A549 (cell line): ENCODE measurements at regions not wholly inside any gene's neighbourhood (a gene's known extent, or its start where the extent isn't known, plus 50 kb on each side); places are given as distances from the start of the nearest gene placed in this dataset.

Experiments
- BHLHE40 ChIP-seq: IDR thresholded peaks from 2 replicates; pipeline ENCODE4 v1.6.1; 2012; ENCODE audit warnings: low read depth, low read length, inconsistent platforms
- CTCF ChIP-seq: fragments of >200 bp; sonication (Bioruptor Twin); formaldehyde crosslinking; IDR thresholded peaks from 3 replicates; pipeline ENCODE4 v1.5.1; 2016
- EP300 ChIP-seq, 2 experiments: fragments of >200 bp; sonication (Bioruptor Twin); formaldehyde crosslinking; IDR thresholded peaks; 2 replicates in 1 of 2; 3 replicates in 1 of 2; pipeline ENCODE4 v1.6.1; 2016 to 2017
- FOSB ChIP-seq: fragments of 250-450 bp; sonication (Bioruptor Pico); IDR thresholded peaks from 2 replicates; pipeline ENCODE4 v1.5.0; 2020; ENCODE audit warnings: mild to moderate bottlenecking, moderate library complexity
- HOXA7 ChIP-seq: fragments of 250-450 bp; sonication (Bioruptor Pico); IDR thresholded peaks from 2 replicates; pipeline ENCODE4 v1.5.0; 2020; ENCODE audit warnings: mild to moderate bottlenecking, moderate library complexity
- KDM5A ChIP-seq: fragments of 200-600 bp; sonication (generic); IDR thresholded peaks from 2 replicates; pipeline ENCODE4 v1.6.1; 2016; ENCODE audit warnings: antibody characterized with exemption, mild to moderate bottlenecking
- MAX ChIP-seq: IDR thresholded peaks from 2 replicates; pipeline ENCODE4 v1.6.1; 2012
- NR3C1 ChIP-seq: fragments of >200 bp; sonication (Bioruptor Twin); formaldehyde crosslinking; IDR thresholded peaks from 3 replicates; pipeline ENCODE4 v1.6.1; 2017
- POLR2AphosphoS2 ChIP-seq: conservative IDR thresholded peaks from 2 replicates; pipeline ENCODE4 v1.6.1; 2012; ENCODE audit warnings: low read length, improper control_type of control experiment, inconsistent platforms
- RCOR1 ChIP-seq: fragments of 150-350 bp; IDR thresholded peaks from 2 replicates; pipeline ENCODE4 v1.6.1; 2014; ENCODE audit warnings: antibody characterized with exemption, low read length, low read depth
- TF ChIP-seq, protein P1 (sequence below): fragments of >200 bp; sonication (Bioruptor Twin); formaldehyde crosslinking; IDR thresholded peaks from 2 replicates; pipeline ENCODE4 v1.6.1; 2016
- TF ChIP-seq, protein P2 (sequence below): fragments of 250-450 bp; sonication (Bioruptor Pico); IDR thresholded peaks from 2 replicates; pipeline ENCODE4 v1.5.0; 2021; ENCODE audit warnings: mild to moderate bottlenecking, moderate library complexity, borderline replicate concordance

DNA sequence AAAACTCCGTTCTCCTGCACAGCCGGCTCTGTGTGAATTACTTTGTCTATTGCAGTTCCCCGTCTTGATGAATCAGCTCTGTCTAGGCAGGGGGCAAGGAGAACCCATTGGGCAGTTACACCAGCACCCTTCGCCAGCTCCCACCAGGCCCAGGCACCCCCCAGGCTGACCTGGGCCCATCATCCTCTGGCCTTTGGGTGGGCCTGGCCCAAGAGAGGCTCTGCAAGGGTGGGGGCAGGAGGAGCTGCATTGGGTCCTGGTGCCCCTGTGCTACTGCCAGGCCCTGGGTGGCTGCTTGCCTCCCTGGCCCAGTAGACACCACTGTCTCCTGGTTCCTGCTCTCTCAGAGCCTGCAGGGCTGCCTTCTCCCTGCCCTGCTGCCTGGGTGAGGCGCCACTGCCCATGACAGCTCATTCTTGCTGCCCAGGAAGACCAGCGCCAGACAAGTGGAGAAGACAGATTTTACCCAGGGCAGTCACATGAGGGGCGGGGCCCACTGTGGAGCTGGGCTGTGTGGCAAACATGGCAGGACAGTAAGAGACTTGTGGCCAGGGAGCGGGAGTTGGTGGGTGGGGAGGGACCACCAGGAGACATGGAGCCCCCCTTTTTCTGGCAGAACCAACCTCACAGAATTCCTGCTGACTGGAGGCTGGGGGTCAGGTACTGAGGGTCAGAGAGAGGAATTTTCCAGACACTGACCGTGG, 67.2 kb downstream of the MRPL36 start:
- TF ChIP-seq RCOR1 = no peak
- TF ChIP-seq, protein P1, sequence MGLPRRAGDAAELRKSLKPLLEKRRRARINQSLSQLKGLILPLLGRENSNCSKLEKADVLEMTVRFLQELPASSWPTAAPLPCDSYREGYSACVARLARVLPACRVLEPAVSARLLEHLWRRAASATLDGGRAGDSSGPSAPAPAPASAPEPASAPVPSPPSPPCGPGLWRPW = no peak
- TF ChIP-seq MAX = no peak
- TF ChIP-seq CTCF = no peak
- no peak for TF ChIP-seq NR3C1
- TF ChIP-seq, protein P2, sequence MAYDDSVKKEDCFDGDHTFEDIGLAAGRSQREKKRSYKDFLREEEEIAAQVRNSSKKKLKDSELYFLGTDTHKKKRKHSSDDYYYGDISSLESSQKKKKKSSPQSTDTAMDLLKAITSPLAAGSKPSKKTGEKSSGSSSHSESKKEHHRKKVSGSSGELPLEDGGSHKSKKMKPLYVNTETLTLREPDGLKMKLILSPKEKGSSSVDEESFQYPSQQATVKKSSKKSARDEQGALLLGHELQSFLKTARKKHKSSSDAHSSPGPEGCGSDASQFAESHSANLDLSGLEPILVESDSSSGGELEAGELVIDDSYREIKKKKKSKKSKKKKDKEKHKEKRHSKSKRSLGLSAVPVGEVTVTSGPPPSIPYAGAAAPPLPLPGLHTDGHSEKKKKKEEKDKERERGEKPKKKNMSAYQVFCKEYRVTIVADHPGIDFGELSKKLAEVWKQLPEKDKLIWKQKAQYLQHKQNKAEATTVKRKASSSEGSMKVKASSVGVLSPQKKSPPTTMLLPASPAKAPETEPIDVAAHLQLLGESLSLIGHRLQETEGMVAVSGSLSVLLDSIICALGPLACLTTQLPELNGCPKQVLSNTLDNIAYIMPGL (CRISPR knock-in tag) = no peak
- TF ChIP-seq FOSB (CRISPR knock-in tag) = no peak
- TF ChIP-seq BHLHE40 = no peak
- no peak for TF ChIP-seq KDM5A
- no peak for TF ChIP-seq HOXA7 (CRISPR knock-in tag)
- TF ChIP-seq EP300 (IDR thresholded peaks at IDR 0.05) = no peak
- TF ChIP-seq POLR2AphosphoS2 = no peak
